H1 (cell line): ENCODE measurements at regions not wholly inside any gene's neighbourhood (a gene's known extent, or its start where the extent isn't known, plus 50 kb on each side); places are given as distances from the start of the nearest gene placed in this dataset.

Experiments
- CTCF ChIA-PET: fragments of 300-600 bp; sonication (Branson Sonifier 250); formaldehyde crosslinking; loops from one replicate; lab custom pipeline; 2021; ENCODE audit not compliant: partially characterized antibody; lab: Charles Lee
- POLR2A ChIA-PET: fragments of 300-600 bp; sonication (Branson Sonifier 250); formaldehyde crosslinking; loops from one replicate; lab custom pipeline; 2021; ENCODE audit warnings: inconsistent platforms; ENCODE audit not compliant: partially characterized antibody; lab: Charles Lee
- DNase-seq, 2 experiments: peaks; one replicate each; pipeline versions ENCODE4 v3.0.0 to v3.0.0-alpha.2; 2010 to 2022; ENCODE audit warnings: low spot score in 2 of 2, low read depth in 1 of 2, mixed read lengths in 1 of 2
- FAIRE-seq: peaks from 2 replicates; lab custom pipeline; 2011; peaks lifted over from hg19 to GRCh38; lab: Jason Lieb, UNC
- H2AFZ ChIP-seq: 2 replicates; pipeline ENCODE4 v1.8.1; 2012; ENCODE audit warnings: low read length, inconsistent platforms
- H2AK5ac ChIP-seq: 2 replicates; pipeline ENCODE4 v1.6.1; 2013; ENCODE audit warnings: low read depth, low read length
- H2BK120ac ChIP-seq: replicated peaks from 2 replicates; pipeline ENCODE3; 2013; ENCODE audit warnings: low read depth, low read length, inconsistent platforms
- H2BK12ac ChIP-seq: 2 replicates; pipeline ENCODE4 v1.6.1; 2013; ENCODE audit warnings: low read depth, low read length
- H2BK15ac ChIP-seq: 2 replicates; pipeline ENCODE4 v1.6.1; 2013; ENCODE audit warnings: low read length
- H2BK20ac ChIP-seq: 2 replicates; pipeline ENCODE4 v1.6.1; 2013; ENCODE audit warnings: low read length
- H2BK5ac ChIP-seq: 2 replicates; pipeline ENCODE4 v1.6.1; 2013; ENCODE audit warnings: low read depth, low read length
- H3K14ac ChIP-seq: 2 replicates; pipeline ENCODE4 v1.6.1; 2013; ENCODE audit warnings: inconsistent platforms; ENCODE audit not compliant: insufficient read length
- H3K18ac ChIP-seq: 2 replicates; pipeline ENCODE4 v1.6.1; 2013; ENCODE audit warnings: low read length; ENCODE audit errors: extremely low read depth
- H3K23ac ChIP-seq: 2 replicates; pipeline ENCODE4 v1.6.1; 2013; ENCODE audit warnings: inconsistent platforms; ENCODE audit not compliant: insufficient read length
- H3K23me2 ChIP-seq: 2 replicates; pipeline ENCODE4 v1.6.1; 2013; ENCODE audit warnings: low read depth, low read length
- H3K27ac ChIP-seq: 2 replicates; pipeline ENCODE4 v1.6.1; 2011; ENCODE audit warnings: low read depth, low read length, inconsistent platforms
- H3K27me3 ChIP-seq, 4 experiments: replicated peaks in 1 of 4; 1 replicate in 1 of 4; 2 replicates in 3 of 4; pipeline versions ENCODE4 v1.6.1 to v1.8.1; 2011 to 2013; ENCODE audit warnings: low read length in 3 of 4, mild to moderate bottlenecking in 3 of 4, inconsistent platforms in 2 of 4, mixed read lengths in 2 of 4, moderate library complexity in 1 of 4; ENCODE audit not compliant: control insufficient read depth in 3 of 4, insufficient read depth in 3 of 4; ENCODE audit errors: extremely low read depth in 1 of 4
- H3K36me3 ChIP-seq, 4 experiments: 2 replicates each; pipeline versions ENCODE4 v1.6.1 to v1.8.1; 2011 to 2013; ENCODE audit warnings: mild to moderate bottlenecking in 4 of 4, low read length in 3 of 4, moderate library complexity in 2 of 4, control low read depth in 1 of 4, inconsistent platforms in 1 of 4; ENCODE audit not compliant: insufficient read depth in 4 of 4, control insufficient read depth in 2 of 4
- H3K4ac ChIP-seq: replicated peaks from 2 replicates; pipeline ENCODE3; 2013; ENCODE audit warnings: low read length, low read depth, mixed read lengths, inconsistent platforms; ENCODE audit not compliant: insufficient read length
- H3K4me1 ChIP-seq, 4 experiments: replicated peaks in 1 of 4; 1 replicate in 1 of 4; 2 replicates in 3 of 4; pipeline versions ENCODE4 v1.6.1 to v1.8.1; 2011 to 2013; ENCODE audit warnings: low read length in 3 of 4, inconsistent platforms in 2 of 4, mixed read lengths in 1 of 4; ENCODE audit not compliant: insufficient read depth in 4 of 4, control insufficient read depth in 3 of 4
- H3K4me2 ChIP-seq, 2 experiments: 2 replicates each; pipeline versions ENCODE4 v1.6.1 to v1.8.1; 2011 to 2013; ENCODE audit warnings: low read depth in 2 of 2, low read length in 2 of 2, control low read depth in 1 of 2, inconsistent platforms in 1 of 2, mild to moderate bottlenecking in 1 of 2; ENCODE audit not compliant: insufficient read depth in 1 of 2
- H3K4me3 ChIP-seq, 4 experiments: fragments of 200-600, 300-600 bp in 1 of 4; sonication (generic), shearing (Covaris generic), sonication (Bioruptor Twin) in 1 of 4; 2 replicates each; pipeline versions ENCODE4 v1.5.1 to v1.8.1; 2011 to 2016; ENCODE audit warnings: low read length in 4 of 4, low read depth in 3 of 4, control low read depth in 2 of 4, inconsistent platforms in 2 of 4, mild to moderate bottlenecking in 2 of 4, mixed read lengths in 1 of 4, moderate library complexity in 1 of 4; ENCODE audit not compliant: insufficient read depth in 2 of 4; ENCODE audit errors: extremely low read depth in 1 of 4
- H3K56ac ChIP-seq: replicated peaks from 2 replicates; pipeline ENCODE3; 2013; ENCODE audit warnings: low read depth, mild to moderate bottlenecking, mixed read lengths, low read length, inconsistent platforms; ENCODE audit not compliant: insufficient read length
- H3K79me1 ChIP-seq: 2 replicates; pipeline ENCODE4 v1.6.1; 2013; ENCODE audit warnings: low read depth, low read length, control low read depth
- H3K79me2 ChIP-seq, 2 experiments: 2 replicates each; pipeline versions ENCODE4 v1.6.1 to v1.8.1; 2012 to 2013; ENCODE audit warnings: low read length in 2 of 2, mild to moderate bottlenecking in 2 of 2, inconsistent platforms in 1 of 2; ENCODE audit not compliant: insufficient read depth in 2 of 2, control insufficient read depth in 1 of 2
- H3K9ac ChIP-seq, 4 experiments: replicated peaks in 1 of 4; 1 replicate in 1 of 4; 2 replicates in 3 of 4; pipeline versions ENCODE4 v1.6.1 to v1.8.1; 2011 to 2013; ENCODE audit warnings: low read depth in 3 of 4, low read length in 3 of 4, control low read depth in 2 of 4, mild to moderate bottlenecking in 2 of 4, moderate library complexity in 2 of 4, inconsistent platforms in 1 of 4; ENCODE audit errors: extremely low read depth in 1 of 4
- H3K9me3 ChIP-seq, 2 experiments: 2 replicates each; pipeline versions ENCODE4 v1.6.1 to v1.8.1; 2012 to 2013; ENCODE audit warnings: mild to moderate bottlenecking in 2 of 2, moderate library complexity in 2 of 2, control low read depth in 1 of 2, inconsistent platforms in 1 of 2, low read depth in 1 of 2, low read length in 1 of 2, mixed read lengths in 1 of 2; ENCODE audit not compliant: insufficient read depth in 2 of 2
- H4K20me1 ChIP-seq, 2 experiments: replicated peaks in 1 of 2; 2 replicates each; pipeline versions ENCODE3 to v1.8.1; 2011 to 2013; ENCODE audit warnings: inconsistent platforms in 2 of 2, low read length in 2 of 2, mild to moderate bottlenecking in 1 of 2; ENCODE audit not compliant: insufficient read depth in 2 of 2, control insufficient read depth in 1 of 2
- H4K5ac ChIP-seq: 2 replicates; pipeline ENCODE4 v1.6.1; 2013; ENCODE audit warnings: low read length, low read depth, mixed read lengths, inconsistent platforms; ENCODE audit not compliant: insufficient read length
- H4K8ac ChIP-seq: 2 replicates; pipeline ENCODE4 v1.8.0; 2013; ENCODE audit warnings: mild to moderate bottlenecking, moderate library complexity, low read length, inconsistent platforms; ENCODE audit not compliant: insufficient read depth; ENCODE audit errors: extremely low read depth
- H4K91ac ChIP-seq: replicated peaks from 2 replicates; pipeline ENCODE3; 2013; ENCODE audit warnings: low read length, mixed read lengths, inconsistent platforms; ENCODE audit not compliant: insufficient read length
- CEBPB ChIP-seq: IDR thresholded peaks from 2 replicates; pipeline ENCODE4 v1.6.1; 2012; ENCODE audit warnings: low read depth, low read length
- GTF2F1 ChIP-seq: IDR thresholded peaks from 2 replicates; pipeline ENCODE4 v1.6.1; 2012; ENCODE audit warnings: low read depth, low read length, improper control_type of control experiment, borderline replicate concordance
- HDAC6 ChIP-seq: IDR thresholded peaks from one replicate; pipeline ENCODE4 v1.7.1; 2012; ENCODE audit warnings: low read depth, mild to moderate bottlenecking, inconsistent platforms, low read length, moderate library complexity
- JUND ChIP-seq: IDR thresholded peaks from 2 replicates; pipeline ENCODE4 v1.6.1; 2011; ENCODE audit warnings: mild to moderate bottlenecking, improper control_type of control experiment, low read length
- KDM1A ChIP-seq: fragments of 200-600, 300-600 bp; sonication (generic); IDR thresholded peaks from 2 replicates; pipeline ENCODE4 v1.7.1; 2016; ENCODE audit warnings: mild to moderate bottlenecking, low read length, borderline replicate concordance
- MAFK ChIP-seq: IDR thresholded peaks from 2 replicates; pipeline ENCODE4 v1.6.1; 2012; ENCODE audit warnings: low read depth, mild to moderate bottlenecking, improper control_type of control experiment, low read length
- RXRA ChIP-seq: IDR thresholded peaks from 2 replicates; pipeline ENCODE4 v1.6.1; 2011; ENCODE audit warnings: low read depth, mild to moderate bottlenecking, low read length, moderate library complexity; ENCODE audit not compliant: insufficient read depth
- SIN3A ChIP-seq, 2 experiments: IDR thresholded peaks in 1 of 2; conservative IDR thresholded peaks in 1 of 2; 2 replicates each; pipeline ENCODE4 v1.6.1; 2011 to 2012; ENCODE audit warnings: low read length in 2 of 2, improper control_type of control experiment in 1 of 2, low read depth in 1 of 2, mild to moderate bottlenecking in 1 of 2
- SRF ChIP-seq: IDR thresholded peaks from 2 replicates; pipeline ENCODE4 v1.6.1; 2011; ENCODE audit warnings: mild to moderate bottlenecking, low read depth, low read length, moderate library complexity
- TCF12 ChIP-seq: IDR thresholded peaks from 2 replicates; pipeline ENCODE4 v1.6.1; 2011; ENCODE audit warnings: low read depth, mild to moderate bottlenecking, low read length
- WGBS, 2 experiments: shearing (Covaris generic) in 1 of 2; methylation state at CpG; one replicate each; pipeline versions ENCODE4 v1.1.6 to v1.1.7; 2013 to 2015; ENCODE audit warnings: low lambda C conversion rate in 2 of 2, mixed read lengths in 2 of 2, inconsistent platforms in 1 of 2, low coverage in 1 of 2, missing lambda C conversion rate in 1 of 2; ENCODE audit not compliant: insufficient replicate concordance in 2 of 2, insufficient coverage in 1 of 2, insufficient read length in 1 of 2; ENCODE audit errors: extremely low coverage in 1 of 2, missing lambda C conversion rate in 1 of 2; 5-methylcytosine and 5-hydroxymethylcytosine counted together

DNA sequence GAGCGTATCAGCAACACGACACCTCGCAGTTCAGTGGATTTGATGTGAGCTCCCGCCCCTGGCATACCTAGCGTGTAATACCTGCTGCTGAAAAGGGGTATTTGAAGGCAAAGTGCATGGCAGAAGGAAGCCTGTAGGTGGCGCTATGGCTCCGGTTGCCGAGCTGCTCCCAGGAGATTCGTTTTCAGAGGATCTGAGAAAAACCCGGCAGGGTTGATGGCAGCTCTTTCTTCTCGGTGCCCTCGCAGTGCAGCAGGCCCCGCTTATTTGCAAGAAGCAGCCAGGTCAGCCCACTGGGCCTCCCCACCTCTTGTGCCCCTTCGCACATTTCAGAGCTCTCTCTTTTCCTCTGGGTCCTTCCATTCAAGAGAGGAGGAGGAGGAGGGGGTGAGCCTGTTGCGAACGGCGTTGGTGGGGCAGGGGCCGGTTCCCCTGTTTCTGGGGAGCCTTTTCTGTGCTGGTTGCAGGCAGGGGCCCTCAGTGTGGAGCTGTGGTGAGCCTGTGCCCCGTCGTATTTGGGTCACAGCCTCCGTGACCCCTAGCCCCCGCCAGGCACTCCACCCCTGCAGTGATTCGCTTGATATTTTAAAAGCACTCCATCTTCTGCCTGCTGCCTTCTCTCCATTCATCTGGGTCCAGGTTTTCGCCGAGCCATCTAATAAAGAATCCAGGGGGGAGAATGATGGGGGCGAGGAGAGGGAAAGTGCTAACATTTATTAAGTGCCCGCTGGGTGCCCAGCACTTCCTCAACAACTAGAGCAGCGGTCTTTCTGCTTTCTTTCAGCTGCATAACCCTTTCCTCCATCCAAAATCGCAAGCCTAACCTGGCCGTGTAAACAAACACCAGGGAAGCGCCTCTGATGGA, 85.3 kb upstream of the SYT13 start:
- Histone ChIP-seq H3K18ac (no peak overlapping the region; the same call in 1 of the 2 replicates), H3K4me2 (peak overlapping the region; percentile 31 to 69), H3K36me3 (no peaks in the 10 kb centered on the region), H3K27ac (no peak overlapping the region), H2BK12ac (peak overlapping the region; percentile 31; the same call in 1 of the 2 replicates), H3K23ac (no peak overlapping the region), H3K9me3 (no peaks in the 10 kb centered on the region), H3K4me3 (peak overlapping the region; percentile 2 to 57 (median 44); a peak in 5 of 8 replicates), H3K9ac (no peak overlapping the region; a peak in 1 of 7 replicates), H4K5ac (peak overlapping the region; percentile 38), H3K14ac (no peak overlapping the region), H2BK20ac (0 out of 2 replicates have a peak overlapping the region, but pooled peaks have one; percentile 13), H3K79me2 (no peaks in the 10 kb centered on the region), H2BK120ac (no peak overlapping the region), H3K79me1 (no peaks in the 10 kb centered on the region), H3K27me3 (peaks cover 0 to 3% (median 0%) of the 10 kb centered on the region in 4 experiments; a peak in 5 of 7 replicates), H4K20me1 (no peaks in the 10 kb centered on the region), H2AFZ (peak overlapping the region; percentile 73), H2BK5ac (no peak overlapping the region), H2BK15ac (no peak overlapping the region), H3K4me1 (peaks cover 0 to 5% (median 4%) of the 10 kb centered on the region in 4 experiments), H2AK5ac (no peak overlapping the region), H3K4ac (no peak overlapping the region), H3K23me2 (0 out of 2 replicates have a peak, but pooled peaks cover 4% of the 10 kb centered on the region), H3K56ac (no peak overlapping the region), H4K91ac (no peak overlapping the region), H4K8ac (no peak overlapping the region)
- WGBS, 2 experiments: 10% methylated on average over 27 of the region's 31 CpGs; no CpG with 5 or more reads in 1 of the 2 experiments
- POLR2A ChIA-PET: interaction anchor here (0.6 to 1.3 kb wide), 5 partner anchors 38 to 387 kb away, joined by 3 read pairs; no protein-coding TSS in a partner anchor
- peak; percentile 97 for FAIRE-seq
- CTCF ChIA-PET: interaction anchor here (0.6 to 5.4 kb wide), 92 partner anchors 8 to 467 kb away, joined by 3 to 52 read pairs (median 4); no protein-coding TSS in a partner anchor
- DNase-seq: peak; percentile 82 to 96
- no peak; the same call in 1 of the 2 replicates for TF ChIP-seq GTF2F1
- TF ChIP-seq KDM1A: no peak
- no peak for TF ChIP-seq HDAC6
- no peak for TF ChIP-seq TCF12
- no peak for TF ChIP-seq MAFK
- no peak for TF ChIP-seq SRF
- TF ChIP-seq CEBPB: no peak
- TF ChIP-seq JUND: 0 out of 2 replicates have a peak, but pooled peaks have one; percentile 15
- TF ChIP-seq RXRA: no peak
- TF ChIP-seq SIN3A (conservative IDR thresholded peaks at IDR 0.05 in 1 of 2, IDR thresholded peaks at IDR 0.05 in 1 of 2; ENCODE audit: low read depth in 1 of 2, low read length in 2 of 2): 0 out of 4 replicates have a peak, but pooled peaks of 1 of the 2 experiments have one; percentile 15
